Epithelial cell of esophagus (primary cell): ENCODE measurements at regions not wholly inside any gene's neighbourhood (a gene's known extent, or its start where the extent isn't known, plus 50 kb on each side); places are given as distances from the start of the nearest gene placed in this dataset.
A peak's percentile ranks its signal among the peaks of the same experiment; 100 is the strongest.

Experiments
- DNase-seq: peaks from one replicate; pipeline ENCODE4 v3.0.0; 2010; ENCODE audit warnings: low read depth
- H3K4me3 ChIP-seq: 2 replicates; pipeline ENCODE4 v1.5.1; 2011; ENCODE audit warnings: mild to moderate bottlenecking, low read length, control low read depth
- TF ChIP-seq, protein P1 (sequence below): IDR thresholded peaks from 2 replicates; pipeline ENCODE4 v1.5.1; 2011; ENCODE audit warnings: low read depth, mild to moderate bottlenecking, low read length, control low read depth, inconsistent platforms; ENCODE audit not compliant: insufficient read depth; ENCODE audit errors: missing control alignments

GRCh38 chr21:31566611-31567010 is 92.9 kb upstream of the SOD1 start:
- TF ChIP-seq, protein P1, sequence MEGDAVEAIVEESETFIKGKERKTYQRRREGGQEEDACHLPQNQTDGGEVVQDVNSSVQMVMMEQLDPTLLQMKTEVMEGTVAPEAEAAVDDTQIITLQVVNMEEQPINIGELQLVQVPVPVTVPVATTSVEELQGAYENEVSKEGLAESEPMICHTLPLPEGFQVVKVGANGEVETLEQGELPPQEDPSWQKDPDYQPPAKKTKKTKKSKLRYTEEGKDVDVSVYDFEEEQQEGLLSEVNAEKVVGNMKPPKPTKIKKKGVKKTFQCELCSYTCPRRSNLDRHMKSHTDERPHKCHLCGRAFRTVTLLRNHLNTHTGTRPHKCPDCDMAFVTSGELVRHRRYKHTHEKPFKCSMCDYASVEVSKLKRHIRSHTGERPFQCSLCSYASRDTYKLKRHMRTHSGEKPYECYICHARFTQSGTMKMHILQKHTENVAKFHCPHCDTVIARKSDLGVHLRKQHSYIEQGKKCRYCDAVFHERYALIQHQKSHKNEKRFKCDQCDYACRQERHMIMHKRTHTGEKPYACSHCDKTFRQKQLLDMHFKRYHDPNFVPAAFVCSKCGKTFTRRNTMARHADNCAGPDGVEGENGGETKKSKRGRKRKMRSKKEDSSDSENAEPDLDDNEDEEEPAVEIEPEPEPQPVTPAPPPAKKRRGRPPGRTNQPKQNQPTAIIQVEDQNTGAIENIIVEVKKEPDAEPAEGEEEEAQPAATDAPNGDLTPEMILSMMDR, result no peak
- no peak overlapping the region for H3K4me3 ChIP-seq
- DNase-seq, result no peak

DNA sequence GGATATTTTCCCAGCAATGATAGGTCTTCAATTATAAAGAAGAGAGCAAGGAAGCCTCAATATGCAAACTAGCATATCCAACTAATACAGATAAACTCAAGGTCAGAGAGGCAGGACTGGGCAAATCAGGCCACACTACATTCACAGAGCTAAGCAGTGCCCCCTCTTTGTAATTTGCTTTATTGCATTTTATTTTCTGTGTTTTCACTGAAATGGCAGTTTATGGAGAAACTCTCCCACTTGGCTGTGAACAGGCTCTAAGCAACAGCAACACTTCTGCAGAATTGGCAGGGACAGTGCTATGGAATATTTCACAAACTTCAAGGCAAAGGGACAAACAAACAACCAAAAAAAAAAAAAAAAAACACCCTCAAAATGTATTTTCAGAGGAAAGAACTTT is 93.4 kb upstream of the SOD1 start:
- DNase-seq, result no peak
- TF ChIP-seq, protein P1, result no peak
- H3K4me3 ChIP-seq, result no peak overlapping the region

DNA sequence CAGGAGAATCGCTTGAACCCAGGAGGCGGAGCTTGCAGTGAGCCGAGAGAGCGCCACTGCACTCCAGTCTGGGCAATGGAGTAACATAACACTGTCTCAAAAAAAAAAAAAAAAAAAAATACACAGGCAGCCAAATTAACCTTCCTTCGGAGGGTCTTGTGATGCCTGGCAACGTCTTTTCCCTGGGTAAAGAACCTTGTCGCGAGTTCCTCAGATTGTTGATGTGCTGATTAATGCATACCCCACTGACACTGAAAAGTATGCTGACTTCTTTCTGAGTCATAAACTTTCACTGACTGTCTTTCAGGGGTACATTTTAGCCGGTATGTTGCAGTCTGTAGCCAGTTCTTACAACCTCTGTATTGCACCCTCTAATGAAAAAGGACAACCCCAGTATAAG is 95.1 kb upstream of the SOD1 start:
- peak; percentile 27 for DNase-seq
- TF ChIP-seq, protein P1, result no peak
- no peak overlapping the region for H3K4me3 ChIP-seq

- no peak for DNase-seq
- TF ChIP-seq, protein P1, result no peak
- no peak overlapping the region for H3K4me3 ChIP-seq
These were observed 99.0 kb upstream of the SOD1 start for GRCh38 chr21:31560479-31560878.

DNA sequence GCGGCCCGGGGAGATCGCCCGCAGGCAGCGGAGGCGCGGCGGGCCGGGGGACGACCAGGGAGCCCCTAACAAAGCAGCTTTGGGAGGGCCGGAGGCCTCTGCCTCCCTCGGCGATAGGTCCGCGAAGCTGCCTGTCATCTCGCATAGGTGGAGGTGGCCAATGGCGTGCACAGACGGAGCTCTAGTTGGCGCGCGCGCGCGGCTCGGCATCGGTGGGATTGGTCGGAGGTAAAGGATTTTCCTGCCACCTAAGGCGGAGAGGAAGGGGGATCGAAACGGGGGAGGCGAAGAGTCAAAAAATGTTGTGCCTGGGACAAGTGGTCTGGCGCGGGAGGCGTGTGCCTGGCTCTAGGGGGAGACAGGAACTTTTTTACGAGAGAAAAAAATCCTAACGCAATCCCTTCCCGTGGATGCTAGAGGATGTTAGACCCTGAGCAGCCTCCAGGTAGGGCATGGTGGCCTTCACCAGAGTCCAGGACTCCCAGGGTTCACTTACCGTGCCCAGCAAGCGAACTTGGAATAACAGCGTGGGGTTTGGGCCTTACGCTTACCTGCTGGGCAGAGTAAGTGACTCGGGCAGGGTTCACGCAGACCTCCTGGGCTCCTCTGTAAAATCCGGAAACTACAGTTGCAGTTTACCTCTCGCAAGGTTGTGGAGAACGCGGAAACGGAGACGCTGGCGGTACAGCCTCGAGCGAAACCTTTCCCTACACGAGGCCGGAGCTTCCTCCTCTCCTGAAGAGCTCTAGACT is 99.9 kb upstream of the SOD1 start:
- H3K4me3 ChIP-seq, result peak overlapping the region; percentile 63
- TF ChIP-seq, protein P1, result no peak
- peak; percentile 96 for DNase-seq

DNA sequence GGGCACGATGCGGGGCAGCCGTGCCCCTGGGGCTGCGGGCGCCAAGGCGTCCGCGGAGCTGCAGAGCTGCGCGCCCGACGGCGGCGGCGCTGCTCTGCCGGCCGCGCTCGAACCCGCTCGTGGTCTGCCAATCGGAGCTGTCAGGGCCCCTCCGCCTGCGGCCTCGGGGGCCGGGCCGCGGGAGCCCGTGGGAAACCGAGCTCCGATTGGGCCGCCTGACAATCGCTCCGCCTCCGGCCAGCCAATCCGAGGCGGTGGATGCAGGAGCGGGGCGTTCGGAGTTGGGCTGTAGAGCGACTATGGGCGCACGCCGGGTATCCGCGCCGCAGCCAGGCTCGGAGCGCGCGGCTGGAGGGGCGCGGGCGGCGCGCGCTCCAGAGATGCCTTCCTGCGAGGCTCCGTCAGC is 100.5 kb upstream of the SOD1 start:
- peak overlapping the region; percentile 63 for H3K4me3 ChIP-seq
- TF ChIP-seq, protein P1, result no peak
- DNase-seq, result peak; percentile 95
